AG09319 (cell line): ENCODE measurements at regions not wholly inside any gene's neighbourhood (a gene's known extent, or its start where the extent isn't known, plus 50 kb on each side); places are given as distances from the start of the nearest gene placed in this dataset.

Experiments
- DNase-seq: peaks from one replicate; pipeline ENCODE4 v3.0.0-alpha.2; 2010; ENCODE audit warnings: low read depth; ENCODE audit errors: extremely low read depth
- CTCF ChIP-seq: IDR thresholded peaks from 2 replicates; pipeline ENCODE4 v1.5.1; 2011; ENCODE audit warnings: low read depth, mild to moderate bottlenecking, inconsistent platforms, low read length, moderate library complexity

- DNase-seq: no peak
- no peak for TF ChIP-seq CTCF
These were observed 53.6 kb upstream of the MAP10 start for GRCh38 chr1:232751393-232752140.

- no peak for TF ChIP-seq CTCF
- no peak for DNase-seq
These were observed 52.9 kb upstream of the MAP10 start for GRCh38 chr1:232752365-232752764.

GRCh38 chr1:232754930-232755329 lies 50.3 kb upstream of the MAP10 start:
- no peak for TF ChIP-seq CTCF
- DNase-seq: no peak
